B cell (primary cell): ENCODE measurements at regions not wholly inside any gene's neighbourhood (a gene's known extent, or its start where the extent isn't known, plus 50 kb on each side); places are given as distances from the start of the nearest gene placed in this dataset.

ENCODE experiments used
- ATAC-seq: fragments of 200-7000 bp; cut with Tn5 transposase; one replicate; pipeline ENCODE4 v1.10.0; 2021; ENCODE audit warnings: low read depth, mild to moderate bottlenecking, moderate number of reproducible peaks, moderate library complexity
- CTCF ChIA-PET: fragments of 350-600 bp; sonication (Branson Sonifier 250); formaldehyde crosslinking; loops from one replicate; lab custom pipeline; 2021; ENCODE audit warnings: antibody characterized with exemption, inconsistent platforms; lab: Charles Lee
- POLR2A ChIA-PET: fragments of 350-600 bp; sonication (Branson Sonifier 250); formaldehyde crosslinking; loops from one replicate; lab custom pipeline; 2021; ENCODE audit warnings: antibody characterized with exemption; lab: Charles Lee
- DNase-seq: peaks from one replicate; pipeline ENCODE4 v3.0.0; 2013
- H2AFZ ChIP-seq: 2 replicates; pipeline ENCODE4 v1.6.1; 2012; ENCODE audit warnings: mild to moderate bottlenecking, low read depth, low read length; ENCODE audit not compliant: insufficient read depth, poor library complexity, severe bottlenecking
- H3K27ac ChIP-seq, 2 donors: 1 replicate in 1 of 2; 2 replicates in 1 of 2; pipeline ENCODE4 v1.5.1; 2012 to 2013; ENCODE audit warnings: low read length in 2 of 2, mild to moderate bottlenecking in 2 of 2, moderate library complexity in 1 of 2
- H3K27me3 ChIP-seq, 4 experiments: fragments of 200-600 bp in 1 of 4; sonication (generic) in 1 of 4; replicated peaks in 1 of 4; 1 replicate in 2 of 4; 2 replicates in 2 of 4; pipeline versions ENCODE4 v1.6.1 to v1.7.0; 2013 to 2016; ENCODE audit warnings: low read length in 3 of 4, mild to moderate bottlenecking in 2 of 4, mixed read lengths in 1 of 4, moderate library complexity in 1 of 4; ENCODE audit not compliant: insufficient read depth in 4 of 4, control insufficient read depth in 3 of 4; ENCODE audit errors: control extremely low read depth in 1 of 4
- H3K36me3 ChIP-seq, 2 experiments: replicated peaks in 1 of 2; 1 replicate in 1 of 2; 2 replicates in 1 of 2; pipeline versions ENCODE4 v1.6.1 to v1.7.1; 2013; ENCODE audit warnings: low read length in 1 of 2; ENCODE audit not compliant: insufficient read depth in 2 of 2, control insufficient read depth in 1 of 2; ENCODE audit errors: control extremely low read depth in 1 of 2, extremely low read depth in 1 of 2
- H3K4me1 ChIP-seq, 2 donors: fragments of 200-600 bp in 1 of 2; sonication (generic) in 1 of 2; 1 replicate in 1 of 2; 2 replicates in 1 of 2; pipeline versions ENCODE4 v1.5.1 to v1.6.1; 2013 to 2017; ENCODE audit warnings: low read length in 2 of 2; ENCODE audit not compliant: control insufficient read depth in 2 of 2, insufficient read depth in 2 of 2
- H3K4me2 ChIP-seq: replicated peaks from 2 replicates; pipeline ENCODE3; 2012; ENCODE audit warnings: mild to moderate bottlenecking, low read depth, low read length; ENCODE audit not compliant: poor library complexity, severe bottlenecking
- H3K4me3 ChIP-seq, 5 experiments: fragments of 200-600 bp in 1 of 5; sonication (generic) in 1 of 5; 1 replicate in 3 of 5; 2 replicates in 2 of 5; pipeline versions ENCODE4 v1.5.1 to v1.7.0; 2011 to 2016; ENCODE audit warnings: low read length in 4 of 5, mild to moderate bottlenecking in 4 of 5, low read depth in 2 of 5, control low read depth in 1 of 5, moderate library complexity in 1 of 5; ENCODE audit not compliant: insufficient read depth in 1 of 5; ENCODE audit errors: control extremely low read depth in 1 of 5, extremely low read depth in 1 of 5
- H3K79me2 ChIP-seq: fragments of 200-600 bp; sonication (generic); one replicate; pipeline ENCODE4 v1.6.0; 2016; ENCODE audit warnings: low read length; ENCODE audit not compliant: control insufficient read depth, insufficient read depth
- H3K9ac ChIP-seq: fragments of 200-600 bp; sonication (generic); 2 replicates; pipeline ENCODE4 v1.6.1; 2017; ENCODE audit warnings: mild to moderate bottlenecking, low read length, moderate library complexity
- H3K9me3 ChIP-seq, 3 donors: one replicate each; pipeline versions ENCODE4 v1.6.1 to v1.7.1; 2013; ENCODE audit warnings: low read length in 2 of 3; ENCODE audit not compliant: control insufficient read depth in 2 of 3, insufficient read depth in 1 of 3; ENCODE audit errors: control extremely low read depth in 1 of 3
- H4K20me1 ChIP-seq: 2 replicates; pipeline ENCODE4 v1.6.0; 2012; ENCODE audit warnings: mild to moderate bottlenecking, low read length; ENCODE audit not compliant: insufficient read depth, control insufficient read depth, poor library complexity, severe bottlenecking
- H3K27ac Mint-ChIP-seq: one replicate; pipeline ENCODE4 v1.8.0; 2021; ENCODE audit warnings: mixed read lengths
- H3K27me3 Mint-ChIP-seq: one replicate; pipeline ENCODE4 v1.8.0; 2021; ENCODE audit warnings: mixed read lengths
- H3K4me1 Mint-ChIP-seq: one replicate; pipeline ENCODE4 v1.8.0; 2021; ENCODE audit warnings: mixed read lengths
- H3K4me3 Mint-ChIP-seq: one replicate; pipeline ENCODE4 v1.8.0; 2021; ENCODE audit warnings: mixed read lengths
- H3K9me3 Mint-ChIP-seq: one replicate; pipeline ENCODE4 v1.8.0; 2022; ENCODE audit warnings: mixed read lengths; ENCODE audit not compliant: insufficient read depth
- EZH2 ChIP-seq: IDR thresholded peaks from 2 replicates; pipeline ENCODE4 v1.6.1; 2012; ENCODE audit warnings: borderline replicate concordance, low read depth, mild to moderate bottlenecking, moderate library complexity, low read length; ENCODE audit not compliant: insufficient read depth, poor library complexity, severe bottlenecking
- WGBS: methylation state at CpG from one replicate; pipeline ENCODE4 v1.1.5; 2013; ENCODE audit warnings: missing lambda C conversion rate; ENCODE audit not compliant: insufficient coverage; 5-methylcytosine and 5-hydroxymethylcytosine counted together
- intact Hi-C: fragments of 100-400 bp; cut with micrococcal nuclease; formaldehyde crosslinking; loops from one replicate; pipeline ENCODE4 v1.10.0; 2022
- TF ChIP-seq, protein P1 (sequence below): fragments of 200-600 bp; IDR thresholded peaks from one replicate; pipeline ENCODE4 v1.8.0; 2022; ENCODE audit warnings: antibody characterized with exemption, mild to moderate bottlenecking

DNA sequence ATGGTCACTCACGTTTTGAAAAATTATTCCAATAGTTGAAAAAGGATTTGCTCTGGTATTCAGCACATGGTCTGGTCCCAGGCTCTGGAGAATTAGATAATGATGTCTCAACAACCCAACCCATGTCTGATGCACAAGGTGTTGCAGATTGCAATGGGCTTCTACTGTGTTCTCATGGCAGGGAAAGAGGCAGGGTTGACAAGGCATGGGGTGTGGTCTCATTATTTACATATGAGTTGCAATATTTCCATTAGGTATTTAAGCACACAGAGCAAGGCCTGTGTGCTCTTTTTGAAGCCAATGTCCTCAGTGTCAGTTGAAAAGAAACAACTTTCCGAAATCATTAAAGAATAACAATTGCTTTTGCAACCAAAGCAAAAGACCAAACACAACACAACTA is 381.9 kb upstream of the PBX1 start:
- no peak overlapping the region for H3K27ac ChIP-seq
- H3K9me3 ChIP-seq = no peaks in the 10 kb centered on the region
- H3K9ac ChIP-seq = no peak overlapping the region
- POLR2A ChIA-PET = no interaction called here
- no CpG with 5 or more reads among the region's 2 CpGs for WGBS
- no peaks in the 10 kb centered on the region for H4K20me1 ChIP-seq
- H3K36me3 ChIP-seq = no peaks in the 10 kb centered on the region
- H3K4me1 Mint-ChIP-seq = no peaks in the 10 kb centered on the region
- H3K27me3 Mint-ChIP-seq = no peaks in the 10 kb centered on the region
- peaks cover 5% of the 10 kb centered on the region for H3K9me3 Mint-ChIP-seq
- ATAC-seq = no peak
- no peak overlapping the region for H3K4me3 Mint-ChIP-seq
- TF ChIP-seq EZH2 = no peak
- TF ChIP-seq, protein P1, sequence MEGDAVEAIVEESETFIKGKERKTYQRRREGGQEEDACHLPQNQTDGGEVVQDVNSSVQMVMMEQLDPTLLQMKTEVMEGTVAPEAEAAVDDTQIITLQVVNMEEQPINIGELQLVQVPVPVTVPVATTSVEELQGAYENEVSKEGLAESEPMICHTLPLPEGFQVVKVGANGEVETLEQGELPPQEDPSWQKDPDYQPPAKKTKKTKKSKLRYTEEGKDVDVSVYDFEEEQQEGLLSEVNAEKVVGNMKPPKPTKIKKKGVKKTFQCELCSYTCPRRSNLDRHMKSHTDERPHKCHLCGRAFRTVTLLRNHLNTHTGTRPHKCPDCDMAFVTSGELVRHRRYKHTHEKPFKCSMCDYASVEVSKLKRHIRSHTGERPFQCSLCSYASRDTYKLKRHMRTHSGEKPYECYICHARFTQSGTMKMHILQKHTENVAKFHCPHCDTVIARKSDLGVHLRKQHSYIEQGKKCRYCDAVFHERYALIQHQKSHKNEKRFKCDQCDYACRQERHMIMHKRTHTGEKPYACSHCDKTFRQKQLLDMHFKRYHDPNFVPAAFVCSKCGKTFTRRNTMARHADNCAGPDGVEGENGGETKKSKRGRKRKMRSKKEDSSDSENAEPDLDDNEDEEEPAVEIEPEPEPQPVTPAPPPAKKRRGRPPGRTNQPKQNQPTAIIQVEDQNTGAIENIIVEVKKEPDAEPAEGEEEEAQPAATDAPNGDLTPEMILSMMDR = no peak
- H3K4me1 ChIP-seq = no peaks in the 10 kb centered on the region
- intact Hi-C loops = no loop called here
- no peak overlapping the region for H2AFZ ChIP-seq
- no peaks in the 10 kb centered on the region for H3K79me2 ChIP-seq
- CTCF ChIA-PET = no interaction called here
- H3K4me2 ChIP-seq = no peak overlapping the region
- DNase-seq = no peak
- H3K27ac Mint-ChIP-seq = no peak overlapping the region
- H3K4me3 ChIP-seq = no peak overlapping the region
- no peaks in the 10 kb centered on the region for H3K27me3 ChIP-seq

DNA sequence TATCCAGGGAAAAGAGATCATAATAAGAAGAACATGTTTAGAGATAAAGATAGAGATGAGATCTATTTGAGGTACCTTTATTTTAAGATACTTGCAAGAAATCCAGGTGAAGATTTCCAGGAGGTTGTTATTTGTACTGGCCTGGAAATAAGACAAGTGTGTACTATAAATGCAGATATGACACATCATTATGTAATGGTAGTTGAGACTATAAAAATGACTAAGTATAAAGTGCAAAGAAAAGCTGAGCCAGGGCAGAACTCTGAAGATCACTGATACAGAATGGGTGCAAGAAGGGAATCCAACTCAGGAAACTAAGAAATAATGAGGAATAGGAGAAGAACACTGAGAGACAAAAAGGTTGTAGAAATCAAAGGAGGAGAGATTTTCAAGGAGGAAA is 378.2 kb upstream of the PBX1 start:
- no peak overlapping the region for H3K4me2 ChIP-seq

More for the DNA sequence above, 378.2 kb upstream of the PBX1 start:
- no peaks in the 10 kb centered on the region for H4K20me1 ChIP-seq
- ChIA-PET CTCF (no interaction called here), POLR2A (no interaction called here)
- Mint-ChIP-seq H3K27me3 (no peaks in the 10 kb centered on the region), H3K9me3 (peaks cover 2% of the 10 kb centered on the region), H3K4me3 (no peak overlapping the region), H3K27ac (no peak overlapping the region), H3K4me1 (no peaks in the 10 kb centered on the region)
- no peak overlapping the region for H3K27ac ChIP-seq
- no peak overlapping the region for H3K4me3 ChIP-seq
- TF ChIP-seq, protein P1 = no peak
- no peak for TF ChIP-seq EZH2
- DNase-seq (no peak), ATAC-seq (no peak)
- H3K9me3 ChIP-seq = no peaks in the 10 kb centered on the region
- H3K9ac ChIP-seq = no peak overlapping the region
- H2AFZ ChIP-seq = no peak overlapping the region
- no peaks in the 10 kb centered on the region for H3K36me3 ChIP-seq
- no peaks in the 10 kb centered on the region for H3K4me1 ChIP-seq
- H3K79me2 ChIP-seq = no peaks in the 10 kb centered on the region
- intact Hi-C loops = no loop called here
- no peaks in the 10 kb centered on the region for H3K27me3 ChIP-seq
